DOHH2 (cell line): ENCODE measurements at regions not wholly inside any gene's neighbourhood (a gene's known extent, or its start where the extent isn't known, plus 50 kb on each side); places are given as distances from the start of the nearest gene placed in this dataset.

Experiments
- H3F3A ChIP-seq: fragments of 200-600 bp; sonication (generic), shearing (Covaris generic); 2 replicates; pipeline ENCODE4 v1.6.0; 2016; ENCODE audit warnings: antibody characterized with exemption, mild to moderate bottlenecking; ENCODE audit not compliant: control insufficient read depth, insufficient read depth
- H3K27ac ChIP-seq: fragments of 200-600 bp; sonication (generic); 2 replicates; pipeline ENCODE4 v1.5.1; 2014; ENCODE audit warnings: low read depth, mild to moderate bottlenecking, low read length, moderate library complexity
- H3K27me3 ChIP-seq: fragments of 200-600 bp; sonication (generic); 2 replicates; pipeline ENCODE4 v1.6.1; 2014; ENCODE audit warnings: mild to moderate bottlenecking, low read length, mixed read lengths; ENCODE audit not compliant: control insufficient read depth
- H3K36me3 ChIP-seq: fragments of 200-600 bp; sonication (generic); 2 replicates; pipeline ENCODE4 v1.6.1; 2014; ENCODE audit warnings: mild to moderate bottlenecking, low read length, moderate library complexity, mixed read lengths; ENCODE audit not compliant: control insufficient read depth
- H3K4me1 ChIP-seq: fragments of 200-600 bp; sonication (generic); 2 replicates; pipeline ENCODE4 v1.6.1; 2014; ENCODE audit warnings: mild to moderate bottlenecking, low read length, mixed read lengths; ENCODE audit not compliant: control insufficient read depth
- H3K4me2 ChIP-seq: fragments of 200-600 bp; sonication (generic); 2 replicates; pipeline ENCODE4 v1.6.0; 2014; ENCODE audit warnings: mild to moderate bottlenecking, low read length, moderate library complexity
- H3K4me3 ChIP-seq: fragments of 200-600 bp; sonication (generic); 2 replicates; pipeline ENCODE4 v1.5.1; 2014; ENCODE audit warnings: mild to moderate bottlenecking, low read length, mixed read lengths
- H3K79me2 ChIP-seq: fragments of 200-600 bp; sonication (generic); 2 replicates; pipeline ENCODE4 v1.6.1; 2014; ENCODE audit warnings: mild to moderate bottlenecking, low read length, mixed read lengths; ENCODE audit not compliant: control insufficient read depth
- H3K9me2 ChIP-seq: fragments of 200-600 bp; sonication (generic); replicated peaks from 2 replicates; pipeline ENCODE4 v1.6.1; 2014; ENCODE audit warnings: mild to moderate bottlenecking, low read length, mixed read lengths; ENCODE audit not compliant: control insufficient read depth
- H3K9me3 ChIP-seq: fragments of 200-600 bp; sonication (generic); 2 replicates; pipeline ENCODE4 v1.6.1; 2014; ENCODE audit warnings: antibody characterized with exemption, low read length, mixed read lengths; ENCODE audit not compliant: control insufficient read depth, insufficient read depth
- H4K20me1 ChIP-seq: fragments of 200-600 bp; sonication (generic); 2 replicates; pipeline ENCODE4 v1.6.0; 2014; ENCODE audit warnings: low read depth, mild to moderate bottlenecking, antibody characterized with exemption, low read length, moderate library complexity; ENCODE audit not compliant: control insufficient read depth, insufficient read depth
- CTCF ChIP-seq: fragments of 200-600 bp; sonication (generic); IDR thresholded peaks from one replicate; pipeline ENCODE4 v1.5.1; 2014; ENCODE audit warnings: antibody characterized with exemption, mild to moderate bottlenecking, low read depth, low read length; ENCODE audit not compliant: poor library complexity, severe bottlenecking
- EZH2phosphoT487 ChIP-seq: fragments of 200-600 bp; sonication (generic); IDR thresholded peaks from 2 replicates; pipeline ENCODE4 v1.6.1; 2017; ENCODE audit warnings: borderline replicate concordance, mild to moderate bottlenecking, antibody characterized with exemption, low read length, moderate library complexity, mixed read lengths

GRCh38 chrX:8274170-8274569, 103.1 kb upstream of the VCX2 start:
- H3K9me2 ChIP-seq, result no peaks in the 10 kb centered on the region
- no peak overlapping the region for H3K4me2 ChIP-seq
- no peaks in the 10 kb centered on the region for H4K20me1 ChIP-seq
- no peak overlapping the region for H3K4me3 ChIP-seq
- no peaks in the 10 kb centered on the region for H3K79me2 ChIP-seq
- H3K27ac ChIP-seq, result no peak overlapping the region
- no peaks in the 10 kb centered on the region for H3K9me3 ChIP-seq
- H3K36me3 ChIP-seq, result no peaks in the 10 kb centered on the region
- no peaks in the 10 kb centered on the region for H3F3A ChIP-seq
- no peak for TF ChIP-seq EZH2phosphoT487
- TF ChIP-seq CTCF, result no peak
- no peaks in the 10 kb centered on the region for H3K27me3 ChIP-seq
- H3K4me1 ChIP-seq, result no peaks in the 10 kb centered on the region

GRCh38 chrX:8278557-8278956, 107.5 kb upstream of the VCX2 start:
- no peak overlapping the region for H3K4me3 ChIP-seq
- H3K4me1 ChIP-seq, result no peaks in the 10 kb centered on the region
- H3K9me2 ChIP-seq, result no peaks in the 10 kb centered on the region
- H3K36me3 ChIP-seq, result no peaks in the 10 kb centered on the region
- no peaks in the 10 kb centered on the region for H3F3A ChIP-seq
- no peaks in the 10 kb centered on the region for H3K79me2 ChIP-seq
- no peaks in the 10 kb centered on the region for H3K27me3 ChIP-seq
- no peaks in the 10 kb centered on the region for H4K20me1 ChIP-seq
- H3K4me2 ChIP-seq, result no peak overlapping the region
- TF ChIP-seq EZH2phosphoT487 (no peak), CTCF (no peak)
- no peaks in the 10 kb centered on the region for H3K9me3 ChIP-seq
- no peak overlapping the region for H3K27ac ChIP-seq

- Histone ChIP-seq H3K79me2 (no peaks in the 10 kb centered on the region), H4K20me1 (no peaks in the 10 kb centered on the region), H3K9me3 (no peaks in the 10 kb centered on the region), H3K4me1 (no peaks in the 10 kb centered on the region), H3F3A (no peaks in the 10 kb centered on the region), H3K36me3 (no peaks in the 10 kb centered on the region), H3K4me2 (no peak overlapping the region), H3K27me3 (no peaks in the 10 kb centered on the region), H3K4me3 (no peak overlapping the region), H3K27ac (no peak overlapping the region), H3K9me2 (no peaks in the 10 kb centered on the region)
- TF ChIP-seq CTCF (no peak), EZH2phosphoT487 (no peak)
These were observed 108.3 kb upstream of the VCX2 start for GRCh38 chrX:8279323-8279722.

- H4K20me1 ChIP-seq, result no peaks in the 10 kb centered on the region
- no peak overlapping the region for H3K4me2 ChIP-seq
- H3K36me3 ChIP-seq, result no peaks in the 10 kb centered on the region
- H3K27me3 ChIP-seq, result no peaks in the 10 kb centered on the region
- H3F3A ChIP-seq, result no peaks in the 10 kb centered on the region
- TF ChIP-seq EZH2phosphoT487 (no peak), CTCF (no peak)
- no peaks in the 10 kb centered on the region for H3K79me2 ChIP-seq
- no peaks in the 10 kb centered on the region for H3K9me3 ChIP-seq
- H3K27ac ChIP-seq, result no peak overlapping the region
- no peaks in the 10 kb centered on the region for H3K9me2 ChIP-seq
- H3K4me1 ChIP-seq, result no peaks in the 10 kb centered on the region
- H3K4me3 ChIP-seq, result no peak overlapping the region
These were observed 113.1 kb upstream of the VCX2 start for GRCh38 chrX:8284131-8284530.
